ENCODE measurements at regions not wholly inside any gene's neighbourhood (a gene's known extent, or its start where the extent isn't known, plus 50 kb on each side); places are given as distances from the start of the nearest gene placed in this dataset.

GRCh38 chr18:53625997-53626599 is 598.4 kb downstream of the MBD2 start:
- Mint-ChIP-seq H3K4me1 (ENCODE audit: low read depth) (no peaks in the 10 kb centered on the region), H3K36me3 (no peaks in the 10 kb centered on the region), H3K27me3 (no peaks in the 10 kb centered on the region), H3K4me3 (no peak overlapping the region), H3K9me3 (peaks cover 4% of the 10 kb centered on the region), H3K27ac (no peak overlapping the region)
- CTCF ChIA-PET = no interaction called here
- intact Hi-C loops (cut with micrococcal nuclease) = no loop called here
- DNase-seq = no peak
- POLR2A ChIA-PET = no interaction called here

GRCh38 chr18:53610957-53611356 is 613.5 kb downstream of the MBD2 start:
- intact Hi-C loops (cut with micrococcal nuclease) = no loop called here
- Mint-ChIP-seq H3K27me3 (no peaks in the 10 kb centered on the region), H3K36me3 (no peaks in the 10 kb centered on the region), H3K9me3 (no peaks in the 10 kb centered on the region), H3K4me3 (no peak overlapping the region), H3K4me1 (ENCODE audit: low read depth) (no peaks in the 10 kb centered on the region), H3K27ac (no peak overlapping the region)
- no peak for DNase-seq
- POLR2A ChIA-PET = no interaction called here
- CTCF ChIA-PET = no interaction called here

DNA sequence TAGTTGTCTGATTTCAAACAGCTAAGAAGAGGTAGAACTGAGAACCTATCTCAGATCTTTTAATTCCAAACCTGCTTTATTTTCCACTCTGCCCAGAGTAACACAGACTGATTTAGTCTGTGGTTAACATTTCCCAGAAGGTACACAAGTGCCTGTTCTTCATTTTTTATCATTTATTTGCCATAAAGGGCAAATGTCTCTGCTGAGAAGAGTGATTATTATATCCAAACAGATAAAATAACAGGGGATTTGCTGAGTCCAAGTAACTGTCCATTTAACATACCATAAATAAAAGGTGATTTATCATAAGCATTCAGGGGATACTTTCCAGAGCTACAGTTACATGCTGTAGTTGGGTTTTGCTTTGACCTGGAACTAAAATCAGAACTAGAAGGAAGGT is 617.7 kb downstream of the MBD2 start:
- Mint-ChIP-seq H3K4me1 (ENCODE audit: low read depth) (no peaks in the 10 kb centered on the region), H3K27me3 (no peaks in the 10 kb centered on the region), H3K9me3 (no peaks in the 10 kb centered on the region), H3K27ac (no peak overlapping the region), H3K4me3 (no peak overlapping the region), H3K36me3 (no peaks in the 10 kb centered on the region)
- CTCF ChIA-PET = no interaction called here
- intact Hi-C loops (cut with micrococcal nuclease) = no loop called here
- POLR2A ChIA-PET = no interaction called here
- no peak for DNase-seq

DNA sequence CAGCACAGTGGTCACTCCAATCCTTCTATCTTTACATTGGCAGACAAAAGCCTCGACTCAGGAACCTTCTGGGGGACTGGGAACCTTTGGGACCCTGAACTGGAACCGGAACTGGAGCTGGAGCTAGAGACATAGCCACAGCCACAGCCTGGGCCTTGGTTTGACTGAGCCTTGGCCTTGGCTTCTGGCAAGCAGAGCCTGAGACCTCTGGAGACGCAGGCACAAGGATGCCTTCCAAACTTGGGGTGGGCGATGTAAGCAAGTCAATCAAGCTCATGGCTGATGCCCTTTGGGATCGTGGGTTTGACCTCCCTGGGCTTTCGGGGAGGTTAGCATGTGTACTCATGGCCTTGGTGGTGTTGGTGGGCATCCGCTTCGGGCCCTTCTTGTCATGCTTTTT is 619.3 kb downstream of the MBD2 start:
- H3K27me3 Mint-ChIP-seq = no peaks in the 10 kb centered on the region
- no peak overlapping the region for H3K27ac Mint-ChIP-seq
- no peak overlapping the region for H3K4me3 Mint-ChIP-seq
- H3K4me1 Mint-ChIP-seq (ENCODE audit: low read depth) = no peaks in the 10 kb centered on the region
- no peaks in the 10 kb centered on the region for H3K9me3 Mint-ChIP-seq
- intact Hi-C loops (cut with micrococcal nuclease) = no loop called here
- ChIA-PET POLR2A (no interaction called here), CTCF (no interaction called here)
- DNase-seq = no peak
- H3K36me3 Mint-ChIP-seq = no peaks in the 10 kb centered on the region

GRCh38 chr18:53603276-53603675 is 621.2 kb downstream of the MBD2 start:
- Mint-ChIP-seq H3K27ac (no peak overlapping the region), H3K9me3 (no peaks in the 10 kb centered on the region), H3K4me1 (ENCODE audit: low read depth) (no peaks in the 10 kb centered on the region), H3K4me3 (no peak overlapping the region), H3K27me3 (no peaks in the 10 kb centered on the region), H3K36me3 (no peaks in the 10 kb centered on the region)
- DNase-seq = no peak
- POLR2A ChIA-PET = no interaction called here
- CTCF ChIA-PET = no interaction called here
- intact Hi-C loops (cut with micrococcal nuclease) = no loop called here

DNA sequence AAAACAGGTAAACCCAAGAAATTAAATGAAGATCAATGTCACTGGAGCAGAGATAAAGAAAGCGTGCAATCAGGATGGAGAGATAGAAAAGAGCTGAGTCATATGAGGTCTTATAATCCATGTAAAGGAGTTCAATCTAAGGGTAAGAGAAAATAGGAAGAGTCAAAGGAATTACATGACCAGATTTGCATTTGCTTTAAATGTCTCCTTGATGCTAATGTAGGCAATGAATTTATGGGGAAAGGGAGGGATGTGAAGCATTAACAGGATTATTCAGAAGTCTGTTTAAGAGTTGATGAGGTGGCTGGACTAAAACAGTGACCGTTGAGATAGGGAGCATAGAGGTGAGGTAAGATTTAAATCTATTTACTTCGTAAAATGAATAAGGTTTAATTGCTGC is 623.1 kb downstream of the MBD2 start:
- H3K4me1 Mint-ChIP-seq (ENCODE audit: low read depth) = no peaks in the 10 kb centered on the region
- intact Hi-C loops (cut with micrococcal nuclease) = no loop called here
- H3K27ac Mint-ChIP-seq = no peak overlapping the region
- ChIA-PET POLR2A (no interaction called here), CTCF (no interaction called here)
- no peaks in the 10 kb centered on the region for H3K27me3 Mint-ChIP-seq
- DNase-seq = no peak
- no peak overlapping the region for H3K4me3 Mint-ChIP-seq
- H3K9me3 Mint-ChIP-seq = no peaks in the 10 kb centered on the region
- H3K36me3 Mint-ChIP-seq = no peaks in the 10 kb centered on the region

- no peaks in the 10 kb centered on the region for H3K36me3 Mint-ChIP-seq
- H3K4me3 Mint-ChIP-seq = no peak overlapping the region
- peaks cover 3% of the 10 kb centered on the region for H3K9me3 Mint-ChIP-seq
- no peak for DNase-seq
- H3K4me1 Mint-ChIP-seq (ENCODE audit: low read depth) = no peaks in the 10 kb centered on the region
- H3K27me3 Mint-ChIP-seq = no peaks in the 10 kb centered on the region
- ChIA-PET POLR2A (no interaction called here), CTCF (no interaction called here)
- no peak overlapping the region for H3K27ac Mint-ChIP-seq
- intact Hi-C loops (cut with micrococcal nuclease) = no loop called here
Observed at GRCh38 chr18:53586923-53587322, 637.5 kb downstream of the MBD2 start.

Data from activated CD4-positive, alpha-beta memory T cell treated with anti-CD3 and anti-CD28 coated beads for 36 hours (primary cell).